ENCODE measurements at regions not wholly inside any gene's neighbourhood (a gene's known extent, or its start where the extent isn't known, plus 50 kb on each side); places are given as distances from the start of the nearest gene placed in this dataset.

DNA sequence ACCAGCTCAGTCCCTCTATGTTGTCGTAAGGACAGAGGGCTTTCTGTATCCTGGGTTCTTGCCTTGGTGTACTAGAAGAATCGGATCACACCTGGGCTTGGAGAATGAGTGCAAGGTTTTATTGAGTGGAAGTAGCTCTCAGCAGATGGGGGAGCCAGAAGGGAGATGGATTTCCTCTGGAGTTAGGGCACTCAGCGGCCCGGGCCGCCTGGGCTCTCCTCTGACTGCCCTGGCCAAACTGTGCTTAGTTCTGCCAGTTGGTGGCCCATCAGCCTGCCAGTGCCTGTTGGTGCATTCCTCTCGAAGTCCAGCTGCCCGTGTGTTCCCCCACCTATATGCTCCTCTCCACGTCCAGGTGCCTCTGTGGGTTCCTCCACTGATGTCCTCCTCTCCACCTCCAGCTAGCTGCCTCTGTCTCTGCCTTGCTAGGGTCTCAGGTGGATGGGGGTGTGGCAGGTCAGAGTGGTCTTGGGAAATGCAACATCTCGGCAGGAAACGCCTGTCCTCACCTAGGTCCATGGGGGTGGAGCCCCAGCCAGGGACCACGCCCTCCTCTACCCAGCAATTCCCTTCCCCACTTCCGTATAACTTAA is 148.6 kb downstream of the PPP1R3A start:
- TF ChIP-seq RXRA (IDR thresholded peaks at IDR 0.05): no peak
- TF ChIP-seq CTCF (IDR thresholded peaks at IDR 0.05; ENCODE audit: low read depth, low read length, missing input control): no peak
- TF ChIP-seq REST (IDR thresholded peaks at IDR 0.05): no peak
- TF ChIP-seq SP1 (IDR thresholded peaks at IDR 0.05): no peak
- no peak for TF ChIP-seq MAX (IDR thresholded peaks at IDR 0.05)
- TF ChIP-seq FOXA1 (IDR thresholded peaks at IDR 0.05): no peak

All from liver (tissue), 3 donors.